NCI-H146 (cell line): ENCODE measurements at regions not wholly inside any gene's neighbourhood (a gene's known extent, or its start where the extent isn't known, plus 50 kb on each side); places are given as distances from the start of the nearest gene placed in this dataset.

ENCODE experiments used
- DNase-seq: peaks from one replicate; lab custom pipeline; 2025; lab: John Stamatoyannopoulos, UW

- no peak for DNase-seq
Observed at GRCh38 chrX:39832211-39832610, 265.5 kb downstream of the BCOR start.

- DNase-seq: no peak
Observed at GRCh38 chrX:39834600-39834999, 263.2 kb downstream of the BCOR start.

DNA sequence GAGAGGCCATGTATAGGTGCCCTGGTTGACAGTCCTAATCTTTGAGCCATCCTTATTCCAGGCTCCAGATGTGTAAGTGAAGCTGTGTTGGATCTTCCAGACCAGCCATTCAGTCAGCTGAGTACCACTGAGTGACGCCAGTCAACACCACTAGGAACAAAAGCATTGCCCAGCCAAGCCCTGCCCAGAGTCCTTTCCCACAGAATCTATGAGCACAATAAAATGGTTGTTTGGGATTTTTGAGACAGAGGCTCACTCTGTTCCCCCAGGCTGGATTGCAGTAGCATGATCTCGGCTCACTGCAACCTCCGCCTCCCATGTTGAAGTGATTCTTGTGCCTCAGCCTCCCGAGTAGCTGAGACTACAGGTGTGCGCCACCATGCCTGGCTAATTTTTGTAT is 262.5 kb downstream of the BCOR start:
- DNase-seq: no peak

GRCh38 chrX:39835776-39836175 is 262.0 kb downstream of the BCOR start:
- no peak for DNase-seq

- no peak for DNase-seq
Observed at GRCh38 chrX:39836802-39837420, 260.8 kb downstream of the BCOR start.

GRCh38 chrX:39837688-39838087 is 260.1 kb downstream of the BCOR start:
- DNase-seq: no peak

DNA sequence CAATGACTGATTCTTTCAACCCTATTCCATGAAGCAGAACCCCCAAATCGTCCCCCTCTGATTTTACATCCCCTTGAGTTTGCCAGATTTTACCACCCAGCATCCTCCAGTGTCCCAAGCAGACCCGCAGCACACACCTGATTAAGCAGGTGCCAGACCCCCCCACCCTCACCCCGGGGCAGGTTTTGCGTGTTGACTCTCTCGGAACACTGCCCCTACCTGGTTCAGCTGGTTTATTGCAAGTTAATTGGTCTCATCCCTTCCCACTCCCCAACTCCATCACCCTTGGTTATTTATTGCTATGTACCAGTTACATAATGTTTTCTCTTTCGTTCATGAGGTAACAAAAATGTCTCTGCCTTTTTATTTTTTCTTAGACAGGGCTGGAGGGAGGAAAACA is 258.4 kb downstream of the BCOR start:
- no peak for DNase-seq

DNA sequence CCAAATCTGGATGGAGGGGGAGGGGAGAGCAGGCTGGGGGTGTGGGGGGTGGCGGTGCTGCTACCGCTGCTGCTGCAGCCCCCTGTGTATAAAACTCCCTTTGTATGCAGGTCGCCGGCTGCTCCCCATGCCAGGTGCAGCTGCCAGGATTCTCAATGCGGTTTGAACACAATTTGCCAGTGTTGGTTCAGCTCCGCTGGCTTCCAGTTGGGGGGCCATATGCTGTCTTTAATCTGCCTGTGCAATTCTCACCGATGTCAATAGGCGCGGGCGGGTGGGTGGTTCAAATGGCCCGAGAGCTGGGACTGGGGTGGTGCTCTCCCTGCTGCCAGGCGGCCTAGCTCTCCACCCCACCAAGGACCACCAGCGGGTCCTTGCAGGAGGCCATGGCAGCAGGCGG is 257.6 kb downstream of the BCOR start:
- peak; percentile 54 for DNase-seq

GRCh38 chrX:39840581-39841093 is 257.1 kb downstream of the BCOR start:
- DNase-seq: no peak

GRCh38 chrX:39841604-39842003 is 256.2 kb downstream of the BCOR start:
- DNase-seq: no peak

- DNase-seq: no peak
Observed at GRCh38 chrX:39842281-39842973, 255.3 kb downstream of the BCOR start.

DNA sequence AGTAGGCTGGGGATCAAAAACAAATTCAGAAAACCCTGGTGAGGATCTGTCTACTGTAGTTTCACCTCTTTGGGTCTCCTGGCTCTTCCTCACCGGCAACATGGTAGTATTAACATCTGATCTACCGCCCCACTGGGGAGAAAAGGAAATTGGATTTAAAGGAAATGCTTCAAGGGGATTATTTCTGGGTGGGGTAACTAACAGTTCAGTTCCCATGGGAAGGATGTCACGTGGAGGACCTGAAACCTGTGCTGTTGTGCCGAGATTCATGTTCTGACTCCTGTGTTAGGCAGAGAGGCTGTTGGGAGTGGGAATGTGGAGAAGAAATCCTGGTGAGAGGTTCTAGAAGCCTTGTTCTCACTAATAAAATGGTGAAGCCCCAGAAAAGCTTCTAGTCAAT is 254.4 kb downstream of the BCOR start:
- no peak for DNase-seq

- no peak for DNase-seq
Observed at GRCh38 chrX:39845233-39845632, 252.5 kb downstream of the BCOR start.

- no peak for DNase-seq
Observed at GRCh38 chrX:39846460-39846859, 251.3 kb downstream of the BCOR start.

GRCh38 chrX:39848243-39848642 is 249.5 kb downstream of the BCOR start:
- DNase-seq: no peak

DNA sequence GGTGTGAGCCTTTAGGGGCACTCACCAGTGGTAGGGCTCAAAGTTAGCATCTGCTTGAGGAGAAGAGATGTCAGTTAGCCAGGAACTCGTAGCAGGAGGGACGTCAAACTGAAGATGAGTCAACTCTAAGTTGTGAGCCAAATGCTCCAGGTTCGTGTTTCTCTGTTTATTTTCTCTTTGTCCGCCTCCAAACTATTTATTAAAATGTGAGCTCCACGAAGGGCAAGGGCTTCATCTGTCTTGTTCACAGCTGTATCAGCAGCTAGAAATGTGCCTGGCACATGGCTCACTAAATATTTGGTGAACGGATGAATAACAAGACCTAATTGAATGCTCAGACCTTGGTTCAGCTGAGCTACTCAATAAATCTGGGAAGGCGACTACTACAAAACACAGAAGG is 248.9 kb downstream of the BCOR start:
- DNase-seq: no peak

DNA sequence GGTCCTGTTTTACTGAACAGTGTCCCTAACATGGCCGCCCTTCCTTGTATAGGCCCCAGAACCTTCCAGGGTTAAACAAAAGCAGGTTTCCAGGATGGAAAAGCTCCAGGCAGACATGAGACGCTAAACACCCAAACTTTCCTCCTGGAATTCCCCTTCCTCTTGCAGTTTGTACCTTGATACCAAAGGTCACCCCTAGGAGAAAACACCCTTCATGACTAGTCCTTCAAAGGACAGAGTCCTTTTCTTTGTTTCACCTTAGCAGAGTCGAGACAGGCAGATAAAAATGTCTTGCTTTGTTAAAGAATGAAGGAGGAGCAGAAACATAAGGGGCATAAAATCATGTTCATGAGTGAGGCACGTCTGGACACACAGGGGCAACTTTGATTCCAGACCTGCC is 247.5 kb downstream of the BCOR start:
- DNase-seq: no peak

GRCh38 chrX:39850630-39851152 is 247.1 kb downstream of the BCOR start:
- peak; percentile 69 for DNase-seq

- DNase-seq: no peak
Observed at GRCh38 chrX:39851745-39852455, 245.9 kb downstream of the BCOR start.

DNA sequence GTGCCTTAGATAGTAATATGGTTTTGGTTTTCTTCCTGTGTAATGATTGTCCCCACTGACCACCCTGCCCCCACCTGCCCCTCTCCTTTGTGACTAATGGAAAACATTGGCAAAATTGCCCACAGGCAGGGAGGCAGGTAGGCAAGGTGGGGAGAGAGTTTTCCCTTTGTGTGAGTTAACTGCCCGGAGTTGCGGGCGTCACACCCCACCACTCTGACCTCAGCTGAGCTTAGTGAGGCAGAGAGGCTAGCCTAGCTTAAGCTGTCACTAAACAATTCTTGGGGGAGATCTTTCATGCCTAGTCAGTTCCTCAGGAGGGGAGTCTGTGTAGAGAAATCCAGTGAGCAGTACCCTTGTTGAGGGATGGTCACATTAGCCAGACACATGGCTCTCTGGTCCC is 245.3 kb downstream of the BCOR start:
- no peak for DNase-seq

- DNase-seq: no peak
Observed at GRCh38 chrX:39853417-39854030, 244.2 kb downstream of the BCOR start.
